ENCODE measurements at regions not wholly inside any gene's neighbourhood (a gene's known extent, or its start where the extent isn't known, plus 50 kb on each side); places are given as distances from the start of the nearest gene placed in this dataset.

GRCh38 chr4:72791054-72791453 is 222.0 kb upstream of the ADAMTS3 start:
- no peak for TF ChIP-seq CTCF (IDR thresholded peaks at IDR 0.05)
- TF ChIP-seq POLR2AphosphoS5 (IDR thresholded peaks at IDR 0.05), result no peak
- TF ChIP-seq POLR2A (IDR thresholded peaks at IDR 0.05), result no peak

All from sigmoid colon (tissue), 4 donors.